ENCODE measurements at regions not wholly inside any gene's neighbourhood (a gene's known extent, or its start where the extent isn't known, plus 50 kb on each side); places are given as distances from the start of the nearest gene placed in this dataset.

- TF ChIP-seq CTCF (conservative IDR thresholded peaks at IDR 0.05; ENCODE audit: low read depth, low read length) (no peak), POLR2A (IDR thresholded peaks at IDR 0.05; ENCODE audit: low read depth, low read length) (no peak), USF2 (IDR thresholded peaks at IDR 0.05; ENCODE audit: low read depth, low read length) (no peak), SMC3 (IDR thresholded peaks at IDR 0.05; ENCODE audit: low read depth, low read length) (no peak), MAFK (IDR thresholded peaks at IDR 0.05; ENCODE audit: low read depth, low read length) (no peak)
Measured at GRCh38 chr15:70348226-70348543, 250.5 kb upstream of the TLE3 start.
